BE2C (cell line): ENCODE measurements at regions not wholly inside any gene's neighbourhood (a gene's known extent, or its start where the extent isn't known, plus 50 kb on each side); places are given as distances from the start of the nearest gene placed in this dataset.

Source experiments
- DNase-seq: peaks from one replicate; pipeline ENCODE4 v3.0.0-alpha.2; 2020
- H3K27me3 ChIP-seq: fragments of 250-450 bp; sonication (Bioruptor Pico); 2 replicates; pipeline ENCODE4 v1.5.1; 2020; ENCODE audit warnings: mild to moderate bottlenecking
- H3K36me3 ChIP-seq: fragments of 250-450 bp; sonication (Bioruptor Pico); 2 replicates; pipeline ENCODE4 v1.5.1; 2020; ENCODE audit warnings: mild to moderate bottlenecking
- H3K4me1 ChIP-seq: fragments of 250-450 bp; sonication (Bioruptor Pico); 2 replicates; pipeline ENCODE4 v1.5.1; 2020
- H3K4me3 ChIP-seq: 2 replicates; pipeline ENCODE4 v1.5.1; 2011; ENCODE audit warnings: low read depth, low read length
- H3K9me3 ChIP-seq: fragments of 250-450 bp; sonication (Bioruptor Pico); 2 replicates; pipeline ENCODE4 v1.5.1; 2020
- CTCF ChIP-seq: IDR thresholded peaks from 2 replicates; pipeline ENCODE4 v1.5.1; 2012; ENCODE audit warnings: mild to moderate bottlenecking, low read depth, low read length

- Histone ChIP-seq H3K4me3 (no peak overlapping the region), H3K27me3 (no peaks in the 10 kb centered on the region), H3K9me3 (no peaks in the 10 kb centered on the region), H3K36me3 (no peaks in the 10 kb centered on the region), H3K4me1 (no peaks in the 10 kb centered on the region)
- no peak for DNase-seq
- TF ChIP-seq CTCF = no peak
Observed at GRCh38 chr5:158422653-158423515, 563.9 kb upstream of the CLINT1 start.

DNA sequence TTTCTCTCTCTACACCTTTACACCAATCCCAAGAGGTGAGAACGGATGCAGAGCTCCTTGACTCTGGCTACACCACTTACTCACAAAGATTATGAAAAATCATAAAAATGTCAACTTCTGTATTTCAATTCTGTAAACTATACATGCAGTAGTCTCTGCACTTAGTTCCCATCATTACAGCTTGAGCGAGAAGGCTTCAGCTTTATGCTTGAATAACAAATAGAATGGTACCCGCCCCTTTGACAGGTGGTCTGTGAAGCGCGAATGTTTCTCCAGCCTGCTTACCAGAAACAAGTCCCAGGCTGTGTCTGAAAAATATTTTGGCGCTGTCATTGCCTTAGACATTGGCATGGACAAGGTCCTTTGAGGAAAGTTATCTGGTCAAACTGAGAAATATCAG lies 562.4 kb upstream of the CLINT1 start:
- TF ChIP-seq CTCF = no peak
- Histone ChIP-seq H3K4me3 (no peak overlapping the region), H3K4me1 (no peaks in the 10 kb centered on the region), H3K9me3 (no peaks in the 10 kb centered on the region), H3K36me3 (no peaks in the 10 kb centered on the region), H3K27me3 (no peaks in the 10 kb centered on the region)
- no peak for DNase-seq

GRCh38 chr5:158419186-158419585 lies 560.2 kb upstream of the CLINT1 start:
- Histone ChIP-seq H3K27me3 (no peaks in the 10 kb centered on the region), H3K4me3 (no peak overlapping the region), H3K36me3 (no peaks in the 10 kb centered on the region), H3K9me3 (no peaks in the 10 kb centered on the region), H3K4me1 (no peaks in the 10 kb centered on the region)
- no peak for DNase-seq
- TF ChIP-seq CTCF = no peak

- H3K27me3 ChIP-seq = no peaks in the 10 kb centered on the region
- no peaks in the 10 kb centered on the region for H3K9me3 ChIP-seq
- no peak overlapping the region for H3K4me3 ChIP-seq
- H3K4me1 ChIP-seq = no peaks in the 10 kb centered on the region
- H3K36me3 ChIP-seq = no peaks in the 10 kb centered on the region
- TF ChIP-seq CTCF = no peak
- DNase-seq = no peak
Observed at GRCh38 chr5:158414780-158415179, 555.8 kb upstream of the CLINT1 start.

DNA sequence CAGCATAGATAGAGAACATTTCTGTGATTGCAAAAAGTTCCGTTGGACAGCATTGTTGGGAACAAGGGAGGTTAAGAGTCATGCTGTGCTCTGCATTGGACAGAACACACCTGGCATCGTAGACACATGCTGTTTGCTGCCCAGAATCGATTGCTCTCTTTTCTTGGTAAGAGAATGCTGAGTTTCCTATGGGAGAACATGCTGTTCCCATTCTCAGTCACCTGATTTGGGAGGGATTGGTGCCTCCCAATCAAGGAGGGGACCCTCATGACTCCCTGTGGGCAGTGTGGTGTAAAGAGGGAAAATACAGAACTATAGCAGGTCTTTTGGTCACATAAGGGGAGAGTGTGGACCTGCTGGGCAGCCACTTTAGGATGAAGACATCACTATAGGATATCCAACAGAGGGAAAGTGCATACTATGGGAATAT lies 555.4 kb upstream of the CLINT1 start:
- no peak overlapping the region for H3K4me3 ChIP-seq
- no peaks in the 10 kb centered on the region for H3K36me3 ChIP-seq
- no peaks in the 10 kb centered on the region for H3K27me3 ChIP-seq
- no peaks in the 10 kb centered on the region for H3K9me3 ChIP-seq
- no peak for TF ChIP-seq CTCF
- DNase-seq = no peak
- no peaks in the 10 kb centered on the region for H3K4me1 ChIP-seq

- no peaks in the 10 kb centered on the region for H3K4me1 ChIP-seq
- no peak for DNase-seq
Observed at GRCh38 chr5:158413122-158413680, 554.3 kb upstream of the CLINT1 start.

More at GRCh38 chr5:158413122-158413680, 554.3 kb upstream of the CLINT1 start:
- Histone ChIP-seq H3K9me3 (no peaks in the 10 kb centered on the region), H3K27me3 (no peaks in the 10 kb centered on the region), H3K4me3 (no peak overlapping the region), H3K36me3 (no peaks in the 10 kb centered on the region)
- TF ChIP-seq CTCF = no peak
